NCI-H1048 (cell line): ENCODE measurements at regions not wholly inside any gene's neighbourhood (a gene's known extent, or its start where the extent isn't known, plus 50 kb on each side); places are given as distances from the start of the nearest gene placed in this dataset.
A peak's percentile ranks its signal among the peaks of the same experiment; 100 is the strongest.

Source experiments
- DNase-seq: peaks from one replicate; lab custom pipeline; 2025; lab: John Stamatoyannopoulos, UW

DNA sequence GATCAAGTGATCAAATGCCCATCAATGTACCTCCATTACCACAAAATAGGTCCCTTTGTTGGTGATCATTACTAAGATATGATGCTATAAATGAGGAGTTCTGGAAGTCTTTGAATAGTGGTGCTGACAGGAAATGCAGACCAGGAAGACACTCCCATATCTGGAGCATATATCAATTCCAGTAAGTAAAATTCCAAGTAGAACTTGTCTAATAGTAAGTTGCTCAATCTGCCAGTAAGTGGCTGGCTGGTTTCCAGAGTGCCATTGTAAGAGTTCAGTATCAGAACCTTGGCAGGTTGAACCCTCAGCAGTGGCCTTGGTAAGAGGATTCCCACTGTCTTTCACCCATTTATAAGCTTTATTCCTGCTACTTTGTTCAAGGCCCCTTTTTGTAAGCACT lies 379.9 kb upstream of the RBMS3 start:
- DNase-seq, result no peak

DNA sequence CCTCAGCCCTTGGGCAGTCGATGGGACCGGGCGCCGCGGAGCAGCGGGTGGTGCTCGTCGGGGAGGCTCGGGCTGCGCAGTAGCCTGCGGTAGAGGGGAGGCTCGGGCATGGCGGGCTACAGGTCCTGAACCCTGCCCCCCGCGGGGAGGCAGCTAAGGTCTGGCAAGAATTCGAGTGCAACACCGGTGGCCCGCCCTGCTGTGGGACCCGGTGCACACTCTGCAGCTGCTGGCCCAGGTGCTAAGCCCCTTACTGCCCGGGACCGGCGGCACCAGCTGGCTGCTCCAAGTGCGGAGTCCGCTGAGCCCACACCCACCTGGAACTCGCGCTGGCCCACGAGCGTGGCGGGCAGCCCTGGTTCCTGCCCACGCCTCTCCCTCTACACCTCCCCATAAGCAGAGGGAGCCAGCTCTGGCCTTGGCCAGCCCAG lies 377.7 kb upstream of the RBMS3 start:
- DNase-seq, result no peak

DNA sequence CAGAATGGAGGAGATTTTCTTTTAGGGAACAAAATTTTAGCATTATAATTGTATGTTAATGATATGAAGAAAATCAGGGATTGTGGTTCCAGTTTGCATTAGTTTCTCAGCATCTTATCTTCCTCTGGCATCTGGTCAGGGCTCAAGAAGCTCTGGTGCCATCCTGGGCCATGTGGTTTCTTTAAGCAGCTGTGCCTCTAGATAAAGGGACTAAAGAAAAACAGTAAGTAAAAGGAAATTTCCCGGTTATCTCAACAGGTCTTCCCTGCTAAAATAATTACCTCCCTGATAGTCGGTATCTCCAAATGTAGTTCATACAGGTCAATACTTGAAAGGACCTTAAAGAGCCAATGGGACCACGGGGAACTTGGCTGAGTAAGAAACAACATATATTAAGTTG lies 375.1 kb upstream of the RBMS3 start:
- DNase-seq, result no peak

DNA sequence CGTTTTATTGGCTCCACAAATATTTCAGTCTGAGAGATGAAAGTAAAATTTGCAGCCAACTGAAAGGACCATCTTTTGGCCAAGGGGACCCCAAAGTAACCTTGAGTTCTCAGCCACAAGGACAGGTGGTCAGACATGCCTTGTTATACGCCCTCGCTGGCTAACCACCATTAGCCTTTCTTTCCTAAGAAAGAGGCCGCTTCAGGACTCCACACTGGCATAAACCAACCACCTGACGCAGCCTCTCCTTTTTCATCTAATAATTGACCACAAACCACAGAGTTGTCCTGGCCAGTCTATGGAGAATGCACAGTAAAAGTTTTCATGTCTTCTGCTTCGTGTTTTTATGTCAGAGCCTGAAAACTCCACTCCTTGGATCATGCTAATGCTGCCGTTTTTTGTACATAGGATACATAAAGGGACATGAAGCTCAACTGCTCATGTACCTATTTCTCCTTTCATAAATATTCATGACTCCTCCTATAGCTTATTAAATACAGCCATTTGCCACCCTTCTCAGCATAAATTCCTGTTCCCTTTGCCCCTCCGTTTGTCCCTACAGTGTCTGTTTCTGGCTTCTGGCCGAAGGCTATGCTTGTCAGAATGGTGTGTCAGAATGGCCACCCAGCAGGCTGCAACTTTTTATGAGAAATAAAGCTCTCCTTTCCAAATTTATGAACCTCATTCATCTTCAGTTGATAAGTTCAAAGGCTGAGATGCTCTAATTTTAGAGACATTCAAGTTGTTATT lies 374.1 kb upstream of the RBMS3 start:
- DNase-seq, result no peak

DNA sequence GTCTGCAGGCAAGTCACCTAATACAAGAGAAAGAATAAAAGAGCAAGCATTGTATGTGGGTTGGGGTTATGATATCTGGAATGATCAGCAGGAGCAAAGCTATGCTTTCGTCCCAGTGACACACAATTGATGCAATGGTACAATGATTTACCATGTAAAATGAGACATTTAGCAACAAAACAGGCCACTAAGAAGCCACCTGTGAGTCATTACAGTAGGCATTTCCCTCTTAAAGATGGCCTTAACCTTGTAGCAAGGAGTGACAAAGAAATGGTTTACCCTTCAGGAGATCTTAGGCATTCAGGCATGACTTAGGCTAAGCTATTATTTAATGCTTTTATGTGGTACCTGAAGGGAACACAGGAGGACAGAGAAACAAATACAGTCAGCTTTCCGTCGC lies 373.3 kb upstream of the RBMS3 start:
- DNase-seq, result no peak

DNA sequence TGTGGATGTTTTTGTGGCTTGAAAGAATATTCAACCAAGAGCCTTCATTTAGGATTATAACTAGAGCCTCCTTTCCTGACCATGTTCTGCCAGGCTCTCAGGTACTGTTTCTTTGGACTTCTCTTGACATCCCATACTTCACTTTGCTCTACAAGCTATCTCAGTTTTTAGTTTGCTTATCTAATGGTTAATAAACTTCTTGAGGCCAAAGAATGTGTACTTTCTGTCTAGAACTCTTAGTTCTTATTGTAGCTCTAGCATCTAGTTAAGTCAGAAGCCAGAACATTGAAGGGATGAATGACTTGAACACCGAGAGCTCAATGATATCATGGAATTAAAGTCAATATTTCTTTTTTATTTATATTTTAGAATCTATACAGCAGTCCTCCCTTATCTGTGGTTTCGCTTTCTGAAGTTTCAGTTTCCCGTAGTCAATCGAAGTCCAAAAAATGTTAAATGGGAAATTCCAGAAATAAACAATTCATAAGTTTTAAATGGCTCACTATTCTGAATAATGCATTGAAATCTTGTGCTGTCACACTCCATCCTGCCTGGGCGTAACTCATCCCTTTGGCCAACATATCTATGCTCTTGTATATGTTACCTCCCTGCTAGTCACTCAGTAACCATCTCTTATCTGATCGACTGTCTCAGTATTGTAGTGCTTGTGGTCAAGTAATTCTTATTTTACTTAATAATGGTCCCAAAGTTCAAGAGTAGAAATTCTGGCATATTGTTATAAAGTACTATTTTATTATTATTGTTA lies 368.6 kb upstream of the RBMS3 start:
- DNase-seq, result no peak

DNA sequence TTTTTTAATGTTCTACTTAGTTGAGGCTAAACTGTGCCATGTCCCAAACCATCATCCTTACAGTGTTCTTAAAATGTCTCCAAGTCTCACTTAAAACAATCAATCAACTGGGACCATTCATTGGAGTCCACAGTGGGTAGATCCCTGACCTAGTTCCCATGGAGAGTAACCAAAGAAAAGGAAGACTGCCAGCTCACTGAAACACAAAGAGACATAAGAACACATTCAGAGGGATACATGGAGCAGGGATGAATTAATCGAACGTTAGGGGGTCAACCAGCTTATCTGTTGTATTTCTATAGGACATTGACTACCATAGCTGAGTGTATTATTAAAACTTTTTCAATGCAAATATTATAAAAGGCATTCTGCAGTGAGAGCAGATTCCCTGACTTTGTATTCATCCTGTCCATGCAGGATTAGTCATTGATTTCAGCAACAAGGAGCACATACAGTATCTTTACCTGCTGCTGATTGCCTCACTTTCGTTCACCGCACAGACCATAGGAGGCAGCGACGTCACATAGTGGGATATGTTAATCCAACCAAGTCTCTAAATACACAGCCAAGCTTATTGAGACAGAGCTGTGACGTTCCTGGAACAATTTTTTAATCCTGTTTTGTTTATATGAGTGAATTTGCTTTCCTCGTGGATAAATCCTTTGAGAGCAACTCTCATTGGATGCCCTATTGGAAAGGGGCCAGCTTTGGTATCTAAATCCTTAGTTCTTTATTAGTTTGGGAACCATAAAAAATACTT lies 364.9 kb upstream of the RBMS3 start:
- peak; percentile 79 for DNase-seq

DNA sequence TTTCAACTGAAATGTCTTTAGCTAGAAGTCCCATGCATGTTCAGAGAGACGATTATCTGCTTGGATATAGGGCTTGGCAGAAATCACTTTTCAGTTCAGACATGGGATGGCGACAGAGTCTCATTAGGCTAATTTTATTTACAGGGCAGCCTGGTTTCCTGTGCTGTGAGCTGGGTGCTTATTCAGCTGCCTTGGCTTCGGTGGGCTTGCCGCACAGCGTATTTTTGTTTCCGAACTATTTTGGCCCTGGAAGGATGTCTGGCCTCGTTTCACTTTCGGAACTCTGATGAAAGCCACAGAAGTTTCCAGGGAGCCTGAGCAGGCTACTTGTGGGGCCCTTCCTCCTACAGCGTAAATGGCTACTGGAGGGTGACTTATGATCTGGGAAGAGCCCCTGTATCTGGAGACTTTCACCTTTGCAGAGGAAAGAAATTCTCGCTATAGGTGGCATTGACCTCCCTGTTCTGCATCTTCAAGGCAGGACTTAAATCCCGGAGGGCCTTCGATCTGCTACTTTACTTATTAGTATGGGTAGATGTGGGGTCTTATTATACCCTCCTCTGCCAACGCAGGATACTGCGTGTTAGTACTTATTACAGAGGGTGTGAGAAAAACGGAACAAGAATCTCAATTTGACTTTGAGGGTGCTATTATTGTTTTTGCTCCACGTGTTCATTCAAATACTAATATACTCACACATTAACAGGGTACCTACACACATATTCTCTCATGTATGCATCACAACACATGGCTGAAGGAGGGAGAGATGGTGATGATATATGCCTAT lies 364.0 kb upstream of the RBMS3 start:
- peak; percentile 61 for DNase-seq

DNA sequence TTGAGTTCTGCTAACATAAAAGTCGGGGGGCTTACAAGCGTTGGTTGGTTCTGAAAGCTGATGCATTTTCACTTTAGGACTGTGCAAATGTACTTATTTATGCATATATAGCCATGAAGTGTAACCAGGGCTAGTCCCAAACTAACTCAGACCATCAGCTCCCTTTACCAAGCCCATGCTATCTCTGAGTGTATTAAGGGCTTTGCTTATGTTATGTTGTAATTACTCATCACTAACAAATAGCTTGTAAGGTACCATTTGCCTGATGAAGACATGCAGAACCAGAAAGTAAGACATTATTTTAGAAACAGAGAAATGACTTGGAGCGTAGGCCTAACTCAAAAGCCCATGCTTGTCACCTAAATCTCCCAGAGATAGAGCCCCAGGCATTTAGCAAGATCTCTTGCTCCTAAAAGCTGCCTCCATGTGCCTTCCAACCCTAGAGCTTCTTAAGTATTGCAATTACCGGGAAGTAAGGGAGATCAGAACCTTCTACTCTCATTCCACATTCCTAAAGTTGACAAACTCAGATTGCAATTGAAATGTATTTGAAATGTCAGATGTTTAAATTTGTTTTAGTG lies 362.9 kb upstream of the RBMS3 start:
- no peak for DNase-seq

DNA sequence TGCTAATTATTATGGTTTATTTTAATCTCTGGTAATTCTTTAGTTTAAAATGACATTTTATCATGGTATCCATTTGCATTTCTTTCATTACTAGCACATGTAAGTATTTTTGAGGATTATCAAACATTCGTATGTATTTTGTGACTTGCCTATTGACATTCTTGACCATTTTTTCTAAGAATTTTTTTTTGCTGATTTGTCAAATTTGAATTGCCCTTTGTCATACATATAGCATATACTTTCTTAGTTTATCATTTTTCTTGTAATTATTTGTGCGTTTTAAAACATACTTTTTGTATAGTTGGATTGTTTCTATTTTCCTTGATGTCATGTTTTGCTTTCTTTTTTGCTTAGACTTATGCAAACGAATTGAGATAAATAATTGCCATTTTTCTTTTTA lies 358.5 kb upstream of the RBMS3 start:
- no peak for DNase-seq

DNA sequence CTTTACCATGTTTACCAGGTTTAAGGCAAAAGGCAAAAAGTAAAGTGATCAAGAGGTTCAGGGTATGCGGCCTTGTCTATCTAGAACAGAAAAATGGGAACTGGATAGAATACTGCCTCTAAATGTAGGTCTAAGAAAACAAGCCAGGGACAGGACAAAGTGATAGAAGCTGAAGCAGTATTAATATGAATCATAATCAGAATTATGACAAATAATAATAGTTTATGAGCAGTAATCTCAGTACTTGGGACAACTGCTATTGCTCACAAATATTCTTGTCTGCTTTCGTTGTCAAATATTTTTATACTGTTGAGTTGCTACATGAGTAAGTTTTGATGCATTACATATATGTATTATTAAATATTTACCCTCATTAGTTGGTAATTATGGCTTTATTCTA lies 356.9 kb upstream of the RBMS3 start:
- no peak for DNase-seq

DNA sequence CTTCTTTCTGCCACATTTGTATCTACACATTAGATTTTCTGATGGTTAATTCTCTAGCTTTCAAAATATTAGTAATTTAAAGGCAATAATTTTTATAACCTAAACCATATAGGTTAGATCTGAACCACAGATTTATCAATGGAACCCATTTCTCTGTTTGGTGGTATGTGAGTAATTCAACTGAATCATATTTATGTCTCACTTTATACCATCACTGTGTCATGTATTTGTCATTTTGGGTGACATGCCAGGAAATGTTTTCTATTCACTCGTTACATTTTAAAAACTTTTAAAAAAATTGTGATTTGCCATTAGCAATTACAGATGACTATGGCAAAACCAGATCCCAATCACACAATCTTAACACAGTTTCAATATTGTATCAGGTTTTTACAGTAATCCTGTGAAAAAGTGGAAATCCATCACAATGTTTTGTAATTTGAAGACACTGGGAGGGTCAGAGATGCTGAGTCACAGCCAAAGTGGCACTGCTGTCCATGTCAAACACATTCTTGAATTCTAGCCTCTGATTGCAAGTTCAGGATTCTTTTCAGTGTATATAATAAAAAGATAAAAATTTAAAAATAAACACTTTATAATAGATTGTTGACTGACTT lies 356.0 kb upstream of the RBMS3 start:
- DNase-seq, result no peak

DNA sequence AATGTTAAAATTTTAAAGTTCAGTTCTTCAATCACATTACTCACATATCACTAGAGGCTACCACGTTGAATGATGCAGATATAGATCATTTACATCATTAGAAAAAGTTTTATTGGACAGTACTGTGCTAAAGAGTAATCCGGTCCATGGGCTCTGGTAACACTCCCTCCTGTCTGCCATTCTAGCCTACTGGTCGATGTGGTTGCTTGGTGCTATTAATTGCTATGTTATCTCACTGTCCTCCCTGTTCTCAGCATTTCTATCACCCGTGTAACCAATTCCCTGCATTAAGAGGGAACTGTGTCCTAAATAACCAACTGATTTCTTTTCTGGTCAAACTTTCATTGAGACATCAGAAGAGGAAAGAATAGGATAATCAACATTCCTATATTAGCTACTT lies 347.5 kb upstream of the RBMS3 start:
- no peak for DNase-seq

DNA sequence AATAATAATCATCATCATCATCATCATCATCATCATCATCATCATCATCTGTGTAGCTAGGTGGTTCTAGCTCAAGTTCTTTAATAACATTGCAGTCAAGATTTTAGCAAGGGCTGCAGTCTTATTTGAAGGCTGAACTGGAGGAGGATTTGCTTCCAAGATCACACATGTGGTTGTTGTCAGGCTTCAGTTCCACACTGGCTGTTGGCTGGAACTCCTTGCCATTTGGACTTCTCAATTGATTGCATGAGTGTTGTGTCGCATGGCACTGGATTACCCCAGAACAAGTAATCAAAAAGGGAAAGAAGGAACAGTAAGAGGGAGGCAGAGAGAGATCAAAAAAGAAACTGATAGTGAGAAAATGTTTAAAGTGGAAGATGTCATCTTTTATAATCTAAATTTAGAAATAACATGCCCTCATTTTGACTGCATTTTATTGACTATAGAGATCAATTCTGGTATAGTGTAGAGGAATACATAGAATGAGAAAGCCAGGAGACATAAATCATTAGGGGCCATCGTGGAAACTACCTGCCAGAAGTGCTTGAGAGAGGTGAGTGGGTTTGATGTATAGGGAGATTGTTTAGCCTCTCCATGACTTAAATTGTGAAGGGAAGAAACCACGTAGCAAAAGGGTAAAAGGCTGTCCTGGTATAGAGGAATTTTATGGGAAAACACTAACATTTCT lies 346.6 kb upstream of the RBMS3 start:
- DNase-seq, result no peak

DNA sequence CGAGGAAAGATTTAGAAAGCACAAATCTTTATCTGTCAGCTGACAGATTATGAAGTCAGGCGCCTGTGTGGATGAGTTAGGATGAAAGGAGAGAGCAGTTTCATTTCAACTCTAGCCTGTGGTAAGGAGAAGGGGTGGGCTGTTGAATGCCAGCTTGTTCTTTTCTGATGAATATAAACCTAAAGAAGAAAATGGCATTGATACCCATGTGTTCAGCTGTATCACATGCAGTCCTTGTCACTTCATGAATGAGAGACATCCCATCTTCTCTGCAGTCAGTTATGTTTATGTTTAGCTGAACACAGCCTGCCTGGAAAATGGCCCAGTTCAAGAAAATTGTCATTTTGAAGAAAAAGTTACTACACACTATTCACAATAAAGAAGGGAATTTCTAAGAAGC lies 345.7 kb upstream of the RBMS3 start:
- DNase-seq, result no peak

DNA sequence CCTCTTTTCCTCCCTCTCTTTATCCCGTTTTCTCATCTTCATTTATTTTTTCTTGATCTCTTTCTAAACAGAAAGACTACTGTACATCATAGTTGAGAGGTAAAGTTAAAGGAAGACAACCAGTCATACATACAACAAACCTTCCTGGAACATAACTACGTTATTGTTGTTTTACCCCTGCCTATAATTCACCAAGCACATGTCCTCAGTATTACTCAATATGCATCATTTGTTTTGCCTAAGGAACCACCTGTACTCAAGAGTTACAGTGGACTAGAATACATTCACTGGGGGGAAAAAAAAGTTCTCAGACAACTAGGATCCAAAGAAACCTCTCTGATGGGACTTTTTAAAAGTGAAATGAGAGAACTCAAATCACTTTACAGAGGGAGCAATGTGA lies 344.7 kb upstream of the RBMS3 start:
- no peak for DNase-seq

DNA sequence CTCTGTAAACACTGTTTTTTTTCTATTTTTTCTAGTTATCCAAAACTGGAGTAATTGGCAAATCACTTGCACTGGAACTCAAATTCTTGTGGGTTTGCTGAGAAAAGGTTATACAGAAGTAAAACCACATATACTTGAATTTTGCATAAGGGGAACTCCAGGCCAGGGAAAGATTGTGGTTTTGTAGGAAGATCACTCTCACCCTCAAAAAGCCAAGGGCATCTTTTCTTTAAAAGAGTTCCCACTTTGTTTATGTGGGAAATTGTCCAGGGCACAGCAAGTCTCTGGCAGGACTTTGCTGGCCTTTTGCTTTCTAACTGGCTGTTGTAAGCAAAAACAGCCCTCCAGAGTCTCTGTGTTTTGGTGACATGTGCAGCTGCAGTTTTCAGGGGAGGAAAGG lies 340.3 kb upstream of the RBMS3 start:
- DNase-seq, result peak; percentile 18

DNA sequence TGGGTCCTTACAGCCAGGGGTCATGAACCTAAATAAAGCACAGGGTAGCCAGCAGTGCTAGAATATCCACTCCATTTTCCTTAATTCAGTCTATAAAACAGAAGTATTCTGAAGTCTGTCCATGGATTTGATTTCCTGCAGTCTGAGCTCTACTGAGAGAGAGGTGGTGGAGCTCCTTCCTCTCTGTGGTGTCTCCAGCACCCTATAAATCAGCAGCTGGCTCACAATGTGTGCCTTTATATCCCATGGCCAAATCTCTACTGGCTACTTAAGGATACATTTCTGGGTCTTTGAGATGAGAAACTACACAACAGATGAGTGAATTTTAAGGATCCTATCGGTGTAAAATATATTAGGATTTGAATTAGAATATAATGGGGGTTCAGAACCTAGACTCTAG lies 339.9 kb upstream of the RBMS3 start:
- DNase-seq, result no peak

DNA sequence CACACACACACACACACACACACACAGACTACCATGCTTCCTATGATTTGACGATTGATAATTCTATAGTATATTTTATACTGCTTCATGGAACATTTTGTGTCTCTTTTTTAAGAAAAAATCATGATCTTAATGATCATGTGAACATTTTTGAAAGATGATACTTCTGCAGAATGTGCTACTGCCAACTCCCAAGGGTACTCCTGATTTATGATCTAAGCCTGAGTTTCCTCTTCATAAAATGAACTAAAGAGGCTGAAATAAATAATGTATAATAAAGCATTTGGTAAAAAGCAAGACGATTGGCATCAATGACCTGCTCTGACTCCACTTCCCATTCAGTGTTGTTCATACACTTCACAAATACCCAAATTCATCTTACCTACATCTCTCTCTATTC lies 333.8 kb upstream of the RBMS3 start:
- DNase-seq, result no peak

DNA sequence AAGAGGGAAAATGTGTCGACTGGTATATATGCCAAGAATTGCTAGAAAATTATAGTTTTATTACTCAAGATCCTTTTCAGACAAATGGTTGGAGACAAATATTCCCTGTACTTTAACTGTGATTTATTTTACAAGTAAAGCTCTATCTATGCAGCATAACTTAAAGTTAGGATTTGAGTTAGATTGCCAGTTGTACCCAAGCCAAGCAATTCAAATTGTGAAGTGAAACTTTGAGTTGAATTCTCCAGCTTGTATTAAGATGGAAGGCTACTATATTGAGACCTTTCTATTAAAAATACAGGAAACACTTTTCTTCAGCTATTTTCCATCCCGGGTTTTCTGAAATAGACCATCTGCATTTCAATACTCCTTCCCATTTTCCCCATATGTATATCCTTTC lies 333.1 kb upstream of the RBMS3 start:
- no peak for DNase-seq

DNA sequence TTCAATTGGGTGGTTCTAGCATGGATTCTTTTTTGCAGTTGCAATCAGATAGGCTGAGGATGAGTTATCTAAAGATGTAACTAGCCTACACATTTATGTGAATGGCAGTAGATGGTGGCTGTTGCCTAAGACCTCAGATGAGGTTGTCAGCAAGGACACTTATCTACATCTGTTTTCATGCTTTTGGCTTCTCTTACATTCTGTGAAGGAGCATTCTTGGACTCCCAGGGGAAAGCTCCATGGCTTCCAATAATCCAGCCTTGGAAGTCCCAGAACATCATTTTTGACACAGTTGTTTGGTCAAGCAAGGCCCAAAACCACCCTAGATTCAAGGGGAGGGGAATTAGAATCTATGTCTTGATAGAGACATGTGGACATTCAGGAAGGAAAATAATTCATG lies 332.2 kb upstream of the RBMS3 start:
- DNase-seq, result no peak
